CD4-positive, alpha-beta T cell treated with Interleukin-15 for 4 hours (primary cell): ENCODE measurements at regions not wholly inside any gene's neighbourhood (a gene's known extent, or its start where the extent isn't known, plus 50 kb on each side); places are given as distances from the start of the nearest gene placed in this dataset.

Experiments
- DNase-seq: peaks from one replicate; pipeline ENCODE4 v3.0.0-alpha.2; 2020; ENCODE audit warnings: low spot score

- DNase-seq: no peak
Measured at GRCh38 chr12:60138526-60138925, 542.7 kb downstream of the SLC16A7 start.

- no peak for DNase-seq
Measured at GRCh38 chr12:60144395-60144794, 548.6 kb downstream of the SLC16A7 start.

DNA sequence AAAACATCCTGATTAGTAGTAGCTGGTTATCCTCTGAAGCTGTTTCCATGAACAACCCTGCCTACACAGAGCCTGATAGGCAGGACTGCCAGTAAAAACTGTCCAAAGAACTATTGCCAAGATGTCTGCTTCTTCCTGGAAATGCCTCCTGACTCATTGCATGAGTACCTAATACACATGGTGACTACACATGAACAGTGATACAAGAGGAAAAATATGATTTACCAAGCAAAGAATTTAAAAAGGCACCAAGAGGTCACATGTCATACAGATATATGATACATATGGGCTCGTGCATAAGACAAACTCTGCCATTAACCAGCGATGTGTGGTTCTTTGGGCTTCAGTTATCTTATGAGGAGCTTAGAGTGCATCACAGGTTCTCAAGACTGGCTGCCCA is 552.3 kb downstream of the SLC16A7 start:
- no peak for DNase-seq

DNA sequence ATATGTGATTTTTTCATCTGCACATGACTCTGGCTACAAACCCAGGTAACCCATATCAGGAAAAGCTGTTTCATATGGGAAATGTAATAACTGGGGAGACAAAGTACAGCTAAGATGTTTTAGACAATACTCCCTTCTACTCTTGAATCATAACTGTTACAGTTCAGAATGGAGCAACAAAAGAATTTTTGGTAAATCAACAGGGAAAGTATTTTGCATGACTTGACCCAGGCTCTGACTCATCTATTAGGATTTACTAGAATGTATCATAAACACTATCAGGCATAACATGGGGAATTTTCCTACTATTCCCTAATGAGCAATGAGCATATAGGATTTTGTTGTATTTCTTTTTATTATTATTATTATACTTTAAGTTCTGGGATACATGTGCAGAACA is 553.0 kb downstream of the SLC16A7 start:
- no peak for DNase-seq

DNA sequence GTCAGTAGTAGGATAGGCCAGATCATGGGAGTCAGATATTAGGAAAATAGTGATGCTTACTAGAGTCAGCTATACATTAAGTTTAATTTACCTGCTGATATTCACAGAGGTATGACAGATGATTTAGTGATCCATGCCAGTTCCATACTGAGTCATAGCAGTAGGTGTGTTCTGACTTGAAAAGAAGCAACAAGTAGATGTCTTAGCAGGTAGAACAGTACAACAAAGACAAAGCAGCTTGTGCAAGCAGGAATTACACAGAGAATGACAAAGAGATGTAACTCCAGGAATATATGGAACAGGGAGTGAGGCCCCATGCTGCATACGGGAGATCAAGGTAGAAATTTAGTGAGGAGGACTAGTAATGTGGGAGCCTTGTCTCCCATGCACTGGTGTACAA is 556.9 kb downstream of the SLC16A7 start:
- DNase-seq: no peak

GRCh38 chr12:60159761-60160160 is 563.9 kb downstream of the SLC16A7 start:
- no peak for DNase-seq

GRCh38 chr12:60162988-60163720 is 567.3 kb downstream of the SLC16A7 start:
- DNase-seq: no peak

DNA sequence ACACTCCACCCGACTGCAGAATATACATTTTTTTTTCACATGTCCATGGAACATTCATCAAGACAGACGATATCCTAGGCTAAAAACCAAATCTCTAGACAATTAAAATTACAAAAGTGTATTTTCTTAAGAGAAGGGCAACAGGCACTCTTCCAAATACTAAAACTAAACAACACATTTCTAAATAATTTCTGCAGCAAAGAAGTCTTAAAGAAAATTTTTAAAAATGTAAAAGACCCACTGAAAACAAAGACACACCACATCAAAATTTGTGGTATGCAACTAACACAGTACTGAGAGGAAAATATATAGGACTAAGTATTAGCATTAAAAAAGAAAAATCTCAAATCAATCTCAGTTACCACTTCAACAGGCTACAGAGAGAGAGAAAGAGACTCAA is 570.0 kb downstream of the SLC16A7 start:
- no peak for DNase-seq

- no peak for DNase-seq
Measured at GRCh38 chr12:60168441-60168840, 572.6 kb downstream of the SLC16A7 start.

- DNase-seq: no peak
Measured at GRCh38 chr12:60169904-60170303, 574.1 kb downstream of the SLC16A7 start.

DNA sequence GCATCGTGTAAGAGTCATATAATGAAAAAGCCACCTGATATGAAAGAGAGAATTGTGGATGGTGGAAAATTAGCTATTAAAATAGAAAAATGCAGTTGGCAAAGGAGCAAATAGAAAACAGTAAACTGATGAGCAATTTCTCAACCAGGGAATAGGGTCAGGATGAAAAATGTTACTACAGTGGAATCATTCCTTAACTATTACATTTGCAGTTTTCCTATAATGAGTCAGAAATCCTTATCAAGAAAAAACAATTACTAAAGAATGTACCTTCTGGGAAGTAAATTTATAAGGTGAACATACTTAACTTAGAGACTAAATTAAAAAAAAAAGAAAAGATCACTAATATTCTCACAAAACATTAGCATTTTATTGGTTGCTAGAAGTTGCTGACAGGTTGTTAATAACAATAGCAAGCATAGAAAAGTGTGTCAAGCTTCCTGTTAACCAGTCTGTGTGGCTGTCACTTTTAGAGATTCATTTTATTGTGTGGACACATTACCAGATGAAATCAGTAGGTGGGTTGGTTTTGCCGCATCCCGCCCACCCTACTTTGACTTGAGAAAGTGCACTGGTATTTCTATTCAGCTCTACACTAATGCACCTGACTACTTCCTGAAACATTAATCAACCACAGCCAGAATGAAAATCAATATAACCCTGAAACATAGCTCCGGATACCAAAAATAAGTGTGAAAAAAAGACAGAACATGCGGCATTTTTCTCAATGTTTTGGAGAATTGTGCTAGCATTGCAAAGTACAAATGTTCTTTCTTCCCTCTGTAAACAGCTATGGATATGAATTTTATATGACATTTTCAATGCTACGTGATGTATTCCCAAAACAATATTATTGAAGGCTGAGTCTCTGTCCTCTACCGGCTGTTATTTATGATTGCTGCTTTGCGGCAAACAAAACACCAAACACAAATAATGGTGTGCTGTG is 576.7 kb downstream of the SLC16A7 start:
- DNase-seq: no peak

DNA sequence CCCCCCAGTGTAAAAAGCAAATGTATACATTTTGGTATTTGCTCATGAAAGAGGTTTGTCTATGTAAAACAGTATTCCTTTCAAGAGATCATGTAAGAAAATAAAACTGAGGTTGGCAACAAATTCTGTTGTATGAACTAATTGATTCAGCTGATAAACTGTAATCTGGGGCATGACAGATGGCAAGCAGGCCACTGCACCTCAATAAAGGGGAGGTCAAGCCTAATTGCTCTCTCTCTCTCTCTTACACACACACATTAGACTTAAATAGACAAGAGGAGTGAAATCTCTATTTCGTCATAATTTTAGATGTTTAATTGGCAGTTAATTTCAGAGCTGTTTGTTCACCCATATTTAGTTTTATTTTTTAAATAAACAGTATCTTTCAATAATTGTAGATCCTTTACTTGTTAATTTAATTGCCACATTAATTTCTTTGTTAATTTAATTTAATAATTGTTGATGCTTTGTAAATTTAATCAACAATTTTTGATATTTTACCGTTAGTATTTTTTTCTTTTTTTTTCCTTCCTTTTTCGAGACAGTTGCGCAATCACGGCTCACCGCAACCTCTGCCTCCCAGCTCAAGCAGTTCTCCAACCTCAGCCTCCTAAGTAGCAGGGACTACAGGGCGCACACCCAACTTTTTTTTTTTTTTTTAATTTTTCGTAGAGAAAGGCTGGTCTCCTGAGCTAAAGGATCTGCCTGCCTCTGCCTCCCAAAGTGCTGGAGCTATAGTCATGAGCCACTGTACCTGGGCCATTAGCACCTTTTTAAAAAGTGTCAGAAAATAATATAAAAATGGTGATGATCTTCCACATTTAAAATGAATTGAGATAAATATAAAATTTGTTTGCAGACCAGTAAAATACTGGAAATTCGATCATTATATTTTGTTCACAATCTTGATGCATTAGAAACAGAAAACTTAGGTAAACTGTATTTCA is 577.7 kb downstream of the SLC16A7 start:
- DNase-seq: no peak

GRCh38 chr12:60174476-60174875 is 578.6 kb downstream of the SLC16A7 start:
- DNase-seq: no peak

DNA sequence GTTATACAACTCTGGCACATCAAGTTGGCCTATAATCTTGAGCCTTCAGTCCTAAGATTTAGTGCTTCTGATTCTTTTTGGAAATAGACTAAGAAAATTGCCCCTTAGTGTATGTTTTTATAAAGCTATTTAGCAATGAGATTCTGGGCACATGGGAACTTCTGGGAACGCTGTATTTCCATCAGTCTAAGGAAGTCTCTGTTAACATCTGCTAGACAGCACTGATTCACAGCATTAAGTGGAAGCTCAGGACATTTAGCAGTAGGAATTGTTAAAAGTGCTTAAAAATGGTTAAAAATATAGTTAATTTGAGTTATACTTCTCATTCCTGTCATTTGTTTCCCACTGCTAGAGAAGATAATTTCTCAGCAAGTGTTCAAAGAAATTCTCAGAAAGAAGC is 579.1 kb downstream of the SLC16A7 start:
- no peak for DNase-seq

GRCh38 chr12:60176891-60177290 is 581.1 kb downstream of the SLC16A7 start:
- DNase-seq: no peak

GRCh38 chr12:60180298-60180697 is 584.5 kb downstream of the SLC16A7 start:
- no peak for DNase-seq

GRCh38 chr12:60182354-60182753 is 586.5 kb downstream of the SLC16A7 start:
- DNase-seq: no peak

- no peak for DNase-seq
Measured at GRCh38 chr12:60184096-60184495, 588.3 kb downstream of the SLC16A7 start.

GRCh38 chr12:60185060-60185459 is 589.2 kb downstream of the SLC16A7 start:
- no peak for DNase-seq

- no peak for DNase-seq
Measured at GRCh38 chr12:60191271-60191670, 595.4 kb downstream of the SLC16A7 start.

- DNase-seq: no peak
Measured at GRCh38 chr12:60191676-60192359, 596.0 kb downstream of the SLC16A7 start.

GRCh38 chr12:60194678-60195077 is 598.8 kb downstream of the SLC16A7 start:
- DNase-seq: no peak
